IMR-90 (cell line): ENCODE measurements at regions not wholly inside any gene's neighbourhood (a gene's known extent, or its start where the extent isn't known, plus 50 kb on each side); places are given as distances from the start of the nearest gene placed in this dataset.

Experiments used
- ATAC-seq: fragments of 200-7000 bp; cut with Tn5 transposase; 2 replicates; pipeline ENCODE4 v1.9.1; 2020; ENCODE audit warnings: low read depth, mild to moderate bottlenecking, moderate library complexity
- BruUV-seq: library from RNA; stranded (reverse); fragments of 400-500 nt; replicated peaks from 2 replicates; lab custom pipeline; 2021; lab: Mats Ljungman, UMichigan
- CTCF ChIA-PET: fragments of 300-600 bp; formaldehyde crosslinking; extraction: SDS; loops from one replicate; lab custom pipeline; 2021; ENCODE audit warnings: antibody characterized with exemption; lab: Yijun Ruan, JAX
- POLR2A ChIA-PET: fragments of 300-600 bp; sonication (Branson Sonifier 250); formaldehyde crosslinking; loops from one replicate; lab custom pipeline; 2022; ENCODE audit warnings: antibody characterized with exemption; ENCODE audit not compliant: unreplicated experiment; lab: Charles Lee
- DNase-seq: peaks from one replicate; pipeline ENCODE4 v3.0.0; 2013
- H2AFZ ChIP-seq: replicated peaks from 2 replicates; pipeline ENCODE3; 2013; ENCODE audit warnings: low read length, mild to moderate bottlenecking; ENCODE audit not compliant: poor library complexity
- H2AK5ac ChIP-seq: 2 replicates; pipeline ENCODE4 v1.6.1; 2013; ENCODE audit warnings: low read depth, low read length, inconsistent platforms
- H2AK9ac ChIP-seq: replicated peaks from 2 replicates; pipeline ENCODE3; 2013; ENCODE audit warnings: mild to moderate bottlenecking, low read depth, low read length, moderate library complexity; ENCODE audit not compliant: poor library complexity
- H2BK120ac ChIP-seq: 2 replicates; pipeline ENCODE4 v1.6.1; 2013; ENCODE audit warnings: low read depth, low read length, inconsistent platforms
- H2BK15ac ChIP-seq: 3 replicates; pipeline ENCODE4 v1.6.1; 2013; ENCODE audit warnings: low read depth, low read length, inconsistent platforms
- H2BK20ac ChIP-seq: 2 replicates; pipeline ENCODE4 v1.6.1; 2013; ENCODE audit warnings: low read depth, mild to moderate bottlenecking, inconsistent platforms, low read length, moderate library complexity
- H2BK5ac ChIP-seq: 2 replicates; pipeline ENCODE4 v1.6.1; 2013; ENCODE audit warnings: mild to moderate bottlenecking, low read depth, low read length, inconsistent platforms; ENCODE audit not compliant: poor library complexity, severe bottlenecking
- H3K14ac ChIP-seq: replicated peaks from 2 replicates; pipeline ENCODE4 v1.6.1; 2013; ENCODE audit warnings: low read depth, low read length, inconsistent platforms
- H3K18ac ChIP-seq: 2 replicates; pipeline ENCODE4 v1.6.1; 2013; ENCODE audit warnings: low read depth, low read length, control low read depth
- H3K23ac ChIP-seq: 2 replicates; pipeline ENCODE4 v1.6.1; 2013; ENCODE audit warnings: low read depth, low read length, inconsistent platforms
- H3K27ac ChIP-seq: 2 replicates; pipeline ENCODE4 v1.5.1; 2013; ENCODE audit warnings: mild to moderate bottlenecking, control low read depth, low read length; ENCODE audit not compliant: insufficient read depth
- H3K27me3 ChIP-seq: 2 replicates; pipeline ENCODE4 v1.6.1; 2013; ENCODE audit warnings: low read length; ENCODE audit not compliant: control insufficient read depth, insufficient read depth
- H3K36me3 ChIP-seq: 2 replicates; pipeline ENCODE4 v1.6.1; 2013; ENCODE audit warnings: low read length, mixed read lengths; ENCODE audit not compliant: control insufficient read depth, insufficient read depth
- H3K4ac ChIP-seq: 2 replicates; pipeline ENCODE4 v1.6.1; 2013; ENCODE audit warnings: low read depth, low read length, inconsistent platforms
- H3K4me1 ChIP-seq: 2 replicates; pipeline ENCODE4 v1.6.1; 2013; ENCODE audit warnings: low read length, mixed read lengths; ENCODE audit not compliant: control insufficient read depth, insufficient read depth
- H3K4me2 ChIP-seq: 2 replicates; pipeline ENCODE4 v1.6.1; 2013; ENCODE audit warnings: low read depth, mild to moderate bottlenecking, control low read depth, low read length, moderate library complexity
- H3K4me3 ChIP-seq: 2 replicates; pipeline ENCODE4 v1.5.1; 2013; ENCODE audit warnings: low read depth, mild to moderate bottlenecking, control low read depth, low read length, moderate library complexity; ENCODE audit not compliant: insufficient read depth
- H3K56ac ChIP-seq: 2 replicates; pipeline ENCODE4 v1.6.1; 2013; ENCODE audit warnings: low read length, inconsistent platforms; ENCODE audit not compliant: insufficient read depth; ENCODE audit errors: extremely low read depth
- H3K79me1 ChIP-seq, 2 experiments: 2 replicates each; pipeline ENCODE4 v1.6.1; 2013; ENCODE audit warnings: low read length in 2 of 2, inconsistent platforms in 1 of 2, low read depth in 1 of 2
- H3K9ac ChIP-seq: 2 replicates; pipeline ENCODE4 v1.6.1; 2013; ENCODE audit warnings: low read depth, low read length, control low read depth
- H3K9me1 ChIP-seq: 2 replicates; pipeline ENCODE4 v1.6.1; 2013; ENCODE audit warnings: low read length, inconsistent platforms; ENCODE audit not compliant: insufficient read depth
- H3K9me3 ChIP-seq: 2 replicates; pipeline ENCODE4 v1.6.1; 2013; ENCODE audit warnings: low read length; ENCODE audit not compliant: control insufficient read depth, insufficient read depth
- H4K20me1 ChIP-seq: 2 replicates; pipeline ENCODE4 v1.6.1; 2013; ENCODE audit warnings: low read length, inconsistent platforms; ENCODE audit not compliant: insufficient read depth
- H4K5ac ChIP-seq: 2 replicates; pipeline ENCODE4 v1.6.1; 2013; ENCODE audit warnings: mild to moderate bottlenecking, low read depth, low read length, control low read depth
- H4K8ac ChIP-seq, 2 experiments: 2 replicates each; pipeline ENCODE4 v1.6.1; 2013; ENCODE audit warnings: low read depth in 2 of 2, low read length in 2 of 2, control low read depth in 1 of 2, inconsistent platforms in 1 of 2
- H4K91ac ChIP-seq: 2 replicates; pipeline ENCODE4 v1.6.1; 2013; ENCODE audit warnings: low read depth, low read length, inconsistent platforms; ENCODE audit not compliant: insufficient read depth
- MAFK ChIP-seq: IDR thresholded peaks from 2 replicates; pipeline ENCODE4 v1.6.1; 2012; ENCODE audit warnings: low read depth, low read length, improper control_type of control experiment
- NFE2L2 ChIP-seq: fragments of 150-350 bp; IDR thresholded peaks from 2 replicates; pipeline ENCODE4 v1.6.1; 2016; ENCODE audit warnings: low read depth, mild to moderate bottlenecking, low read length
- RAD21 ChIP-seq: IDR thresholded peaks from 2 replicates; pipeline ENCODE4 v1.6.1; 2012; ENCODE audit warnings: low read length, improper control_type of control experiment
- RCOR1 ChIP-seq: IDR thresholded peaks from 2 replicates; pipeline ENCODE4 v1.6.1; 2012; ENCODE audit warnings: mild to moderate bottlenecking, low read length, improper control_type of control experiment; ENCODE audit not compliant: insufficient replicate concordance
- SMC3 ChIP-seq: fragments of 150-350 bp; IDR thresholded peaks from 2 replicates; pipeline ENCODE4 v1.6.1; 2016; ENCODE audit warnings: low read depth, mild to moderate bottlenecking, antibody characterized with exemption, low read length, moderate library complexity
- WGBS, 2 experiments: methylation state at CpG; one replicate each; pipeline versions ENCODE4 v1.1.5 to v1.1.7; 2013; ENCODE audit warnings: missing lambda C conversion rate in 2 of 2; ENCODE audit not compliant: insufficient read length in 1 of 2; ENCODE audit errors: extremely low coverage in 2 of 2; 5-methylcytosine and 5-hydroxymethylcytosine counted together
- dilution Hi-C: fragments of 300-500 bp; cut with HindIII; formaldehyde crosslinking; loops from one replicate; pipeline ENCODE4 v1.14.3; 2018; ENCODE audit warnings: low sequenced_read_pairs; ENCODE audit not compliant: unreplicated experiment
- in situ Hi-C: fragments of 300-500 bp; cut with MboI; formaldehyde crosslinking; loops from 3 replicates; pipeline ENCODE4 v1.14.3; 2019; ENCODE audit warnings: low sequenced_read_pairs, inconsistent platforms, mixed read lengths
- intact Hi-C: fragments of 100-400 bp; cut with micrococcal nuclease; formaldehyde crosslinking; loops from 2 replicates; pipeline ENCODE4 v1.10.0; 2022
- TF ChIP-seq, protein P1 (sequence below): fragments of 150-350 bp; IDR thresholded peaks from 2 replicates; pipeline ENCODE4 v1.6.1; 2016; ENCODE audit warnings: low read depth, mild to moderate bottlenecking, low read length, moderate library complexity, borderline replicate concordance

DNA sequence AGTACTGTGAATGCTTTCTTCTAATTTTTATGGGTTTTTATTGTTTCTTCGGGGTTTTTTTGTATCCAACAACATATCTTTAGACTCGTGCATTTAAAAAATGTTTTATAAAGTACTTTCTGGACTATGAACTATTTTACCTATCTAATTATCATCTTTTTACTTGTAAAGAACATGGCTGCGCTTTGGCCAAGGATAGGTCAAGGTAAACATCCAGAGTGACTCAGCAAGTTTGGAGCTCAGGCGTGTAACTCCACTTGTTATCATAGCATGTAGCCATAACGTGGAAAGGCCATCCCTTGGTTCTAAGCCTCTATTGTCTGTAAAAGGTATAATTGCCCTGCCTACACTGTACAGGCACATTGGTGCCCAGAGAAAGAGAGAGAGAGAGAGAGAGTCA lies 818.0 kb upstream of the GOT2 start:
- intact Hi-C loops, result no loop called here
- H3K23ac ChIP-seq, result no peak overlapping the region
- H3K14ac ChIP-seq, result 0 out of 2 replicates have a peak overlapping the region, but pooled peaks have one; percentile 5
- no peak overlapping the region for H3K4me2 ChIP-seq
- no peak overlapping the region for H4K91ac ChIP-seq
- no peaks in the 10 kb centered on the region for H3K27me3 ChIP-seq
- H3K36me3 ChIP-seq, result no peaks in the 10 kb centered on the region
- H2AK9ac ChIP-seq, result no peak overlapping the region
- no CpG with 5 or more reads among the region's 5 CpGs for WGBS, 2 experiments
- DNase-seq, result no peak
- H2BK5ac ChIP-seq, result no peak overlapping the region
- no peaks in the 10 kb centered on the region; the same call in 1 of the 2 replicates for H3K9me1 ChIP-seq
- H4K5ac ChIP-seq, result no peak overlapping the region
- no TSS peak for BruUV-seq
- H2AFZ ChIP-seq, result peak overlapping the region; percentile 37
- no peak overlapping the region for H3K9ac ChIP-seq
- no peak overlapping the region for H3K18ac ChIP-seq
- ATAC-seq, result no peak
- no peak overlapping the region for H3K4ac ChIP-seq
- no peaks in the 10 kb centered on the region for H4K20me1 ChIP-seq
- H3K56ac ChIP-seq, result no peak overlapping the region
- dilution Hi-C loops, result no loop called here
- no peak overlapping the region for H3K27ac ChIP-seq
- ChIA-PET CTCF (no interaction called here), POLR2A (no interaction called here)
- no peak overlapping the region for H3K4me3 ChIP-seq
- no peak overlapping the region for H2BK20ac ChIP-seq
- no peaks in the 10 kb centered on the region for H3K9me3 ChIP-seq
- H4K8ac ChIP-seq, result no peak overlapping the region; a peak in 1 of 4 replicates
- in situ Hi-C loops, result no loop called here
- H2BK15ac ChIP-seq, result no peak overlapping the region
- H2BK120ac ChIP-seq, result no peak overlapping the region
- TF ChIP-seq MAFK, result no peak
- TF ChIP-seq RAD21, result no peak
- TF ChIP-seq, protein P1, sequence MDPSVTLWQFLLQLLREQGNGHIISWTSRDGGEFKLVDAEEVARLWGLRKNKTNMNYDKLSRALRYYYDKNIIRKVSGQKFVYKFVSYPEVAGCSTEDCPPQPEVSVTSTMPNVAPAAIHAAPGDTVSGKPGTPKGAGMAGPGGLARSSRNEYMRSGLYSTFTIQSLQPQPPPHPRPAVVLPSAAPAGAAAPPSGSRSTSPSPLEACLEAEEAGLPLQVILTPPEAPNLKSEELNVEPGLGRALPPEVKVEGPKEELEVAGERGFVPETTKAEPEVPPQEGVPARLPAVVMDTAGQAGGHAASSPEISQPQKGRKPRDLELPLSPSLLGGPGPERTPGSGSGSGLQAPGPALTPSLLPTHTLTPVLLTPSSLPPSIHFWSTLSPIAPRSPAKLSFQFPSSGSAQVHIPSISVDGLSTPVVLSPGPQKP, result no peak
- no peak for TF ChIP-seq SMC3
- TF ChIP-seq RCOR1, result no peak
- peak; percentile 80 for TF ChIP-seq NFE2L2
- peak overlapping the region; percentile 15; the same call in 1 of the 2 replicates for H2AK5ac ChIP-seq
- H3K79me1 ChIP-seq, result no peaks in the 10 kb centered on the region
- no peaks in the 10 kb centered on the region for H3K4me1 ChIP-seq
